HG02840 (cell line): ENCODE measurements at regions not wholly inside any gene's neighbourhood (a gene's known extent, or its start where the extent isn't known, plus 50 kb on each side); places are given as distances from the start of the nearest gene placed in this dataset.

ENCODE experiments used
- ATAC-seq: cut with Tn5 transposase; IDR thresholded peaks from one replicate; pipeline ENCODE4 v1.9.1; 2021; ENCODE audit warnings: mild to moderate bottlenecking, moderate library complexity, moderate number of reproducible peaks; ENCODE audit not compliant: unreplicated experiment, low FRiP score

DNA sequence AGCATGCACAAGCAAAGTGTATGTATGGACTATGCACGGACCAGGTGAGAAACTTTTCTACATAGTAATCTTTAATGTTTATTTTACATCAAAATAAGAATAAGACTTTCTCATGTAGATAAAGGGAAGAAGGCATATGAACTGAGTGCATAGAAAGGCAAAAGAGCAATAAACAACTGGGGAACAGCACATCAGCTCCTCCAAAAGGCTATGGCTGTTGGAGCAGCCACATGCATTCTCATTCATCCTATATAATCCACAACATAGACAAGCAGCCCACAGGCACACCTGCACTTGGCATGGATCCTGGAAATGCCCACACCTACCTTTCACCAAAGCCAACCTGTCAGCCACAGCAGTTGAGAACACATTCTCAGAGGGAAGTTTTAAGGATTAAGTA, 586.9 kb upstream of the INTU start:
- no peak for ATAC-seq

DNA sequence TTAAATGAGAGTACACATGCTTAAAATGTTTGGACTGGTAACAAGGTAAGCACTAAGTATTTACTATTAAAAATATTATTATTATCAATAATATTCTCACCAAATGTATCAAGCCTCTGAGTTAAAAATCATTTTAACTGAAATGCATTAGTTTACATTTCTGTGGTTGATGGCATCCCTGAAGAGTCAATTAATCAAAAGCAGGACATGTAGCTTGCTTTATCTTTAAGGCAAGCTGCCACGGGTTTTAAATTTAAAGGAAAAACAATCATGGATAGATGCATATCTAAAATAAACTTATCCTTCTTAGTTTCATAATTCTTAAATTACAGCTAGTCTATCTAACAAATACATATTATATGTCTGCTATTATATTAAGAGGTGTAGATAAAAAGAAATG, 584.8 kb upstream of the INTU start:
- no peak for ATAC-seq

DNA sequence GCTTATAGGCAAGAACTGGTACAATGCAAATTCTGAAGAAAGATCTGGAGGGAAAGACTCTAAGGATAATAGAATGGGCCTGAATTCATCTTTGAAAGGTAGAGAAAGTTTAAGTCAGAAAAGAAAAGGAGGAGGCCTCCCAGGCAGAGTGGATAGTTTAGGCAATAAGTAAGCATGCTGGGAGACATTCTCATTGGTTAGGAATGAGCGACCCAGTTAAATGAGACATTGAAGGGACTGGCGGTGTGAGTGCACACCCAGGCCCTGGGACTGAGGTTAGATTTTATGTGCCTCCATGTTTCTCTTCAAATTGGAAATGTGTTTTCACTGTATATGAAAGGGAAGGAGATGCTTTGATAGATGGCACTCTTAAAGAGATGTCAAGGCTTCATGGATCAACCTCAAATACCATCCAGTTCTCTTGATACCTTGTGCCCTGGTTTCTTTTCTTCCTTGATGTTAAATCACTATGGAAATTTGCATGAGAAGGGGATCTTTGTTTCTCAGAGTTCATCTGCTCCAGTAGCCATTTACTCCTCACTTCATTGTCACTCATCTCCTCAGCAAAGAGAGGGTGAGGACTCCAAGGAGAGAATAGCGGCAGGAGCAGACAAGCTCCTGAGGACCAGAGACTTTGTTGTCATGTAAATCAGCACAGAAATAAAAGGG, 584.2 kb upstream of the INTU start:
- ATAC-seq: no peak

- ATAC-seq: no peak
These were observed 583.2 kb upstream of the INTU start for GRCh38 chr4:127049526-127049925.

GRCh38 chr4:127052742-127053141, 580.0 kb upstream of the INTU start:
- no peak for ATAC-seq

DNA sequence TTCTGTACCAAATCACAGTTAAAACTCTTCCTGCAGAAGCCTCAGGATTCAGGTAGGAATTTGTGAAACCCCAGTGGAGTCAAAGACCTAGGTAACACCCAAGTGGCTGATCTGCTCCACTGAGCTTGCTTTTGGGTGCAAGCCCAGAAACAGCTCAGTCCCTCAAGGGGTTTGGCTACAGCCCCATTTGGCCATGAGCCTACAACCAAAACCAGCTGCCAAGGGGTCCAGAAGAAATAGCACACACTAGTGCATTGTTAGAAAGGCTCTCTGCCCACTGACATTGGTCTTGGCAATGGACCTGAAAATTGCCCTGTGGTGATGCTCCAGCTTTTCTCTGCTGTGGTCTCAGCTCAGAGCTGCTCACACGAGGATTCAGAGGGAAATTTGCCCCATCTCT, 577.4 kb upstream of the INTU start:
- ATAC-seq: no peak

GRCh38 chr4:127069675-127070074, 563.1 kb upstream of the INTU start:
- ATAC-seq: no peak

- ATAC-seq: no peak
These were observed 561.3 kb upstream of the INTU start for GRCh38 chr4:127071443-127071842.

- no peak for ATAC-seq
These were observed 552.6 kb upstream of the INTU start for GRCh38 chr4:127080141-127080540.

DNA sequence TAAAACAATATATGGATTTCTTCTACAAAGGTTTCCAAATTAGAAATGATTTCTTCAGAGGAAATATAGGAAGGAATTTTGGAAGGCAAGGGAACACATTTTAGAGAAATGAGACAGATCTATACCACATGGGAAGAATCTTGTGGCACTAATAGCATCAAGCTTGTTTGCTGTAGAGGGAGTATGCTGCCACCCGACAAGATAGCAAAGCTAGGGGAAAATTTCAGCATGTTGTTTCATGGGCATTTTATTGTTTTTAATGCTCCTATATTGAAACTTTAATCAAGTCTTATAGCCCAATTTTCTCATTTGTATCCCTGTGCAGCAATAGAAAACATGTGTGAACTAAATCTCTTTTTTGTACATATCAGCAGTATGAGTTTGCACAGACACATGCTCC, 551.7 kb upstream of the INTU start:
- no peak for ATAC-seq

- ATAC-seq: no peak
These were observed 549.8 kb upstream of the INTU start for GRCh38 chr4:127082986-127083385.

- no peak for ATAC-seq
These were observed 548.1 kb upstream of the INTU start for GRCh38 chr4:127084666-127085065.

DNA sequence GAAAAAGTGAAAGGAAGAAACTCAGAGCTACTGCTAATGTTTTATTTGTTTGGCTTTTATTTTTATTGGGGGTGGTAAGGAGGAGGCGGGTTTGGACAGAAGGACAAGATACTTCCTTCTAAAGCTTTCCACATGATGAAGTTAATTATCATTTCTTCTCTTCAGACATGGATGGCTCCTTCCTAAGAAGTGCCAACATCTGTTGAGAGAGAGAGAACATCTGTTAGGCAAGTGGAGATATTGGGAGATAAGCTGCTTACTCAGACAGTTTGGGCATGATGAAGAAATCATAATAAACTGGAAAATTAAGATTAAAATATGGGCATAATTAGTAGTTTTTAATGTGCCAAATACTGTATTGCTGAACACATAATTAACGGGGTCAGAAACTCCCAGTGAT, 535.7 kb upstream of the INTU start:
- no peak for ATAC-seq

DNA sequence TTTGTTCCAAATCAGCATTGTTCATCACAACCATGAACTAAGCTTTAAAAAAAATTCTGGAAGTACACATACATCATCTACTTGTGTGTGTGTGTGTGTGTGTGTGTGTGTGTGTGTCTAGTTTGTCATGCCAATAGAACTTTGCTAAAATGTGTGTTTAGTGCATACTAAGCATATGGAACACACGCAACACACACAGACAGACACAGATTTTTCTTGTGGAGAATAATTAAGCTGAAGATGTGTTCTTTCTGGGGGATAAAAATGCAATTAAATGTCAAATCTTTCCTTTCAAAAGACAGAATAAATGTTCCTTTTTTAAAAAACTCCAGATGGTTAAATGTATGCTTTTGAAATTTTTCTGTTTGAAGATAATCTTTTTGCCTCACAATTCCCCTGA, 530.4 kb upstream of the INTU start:
- ATAC-seq: no peak

DNA sequence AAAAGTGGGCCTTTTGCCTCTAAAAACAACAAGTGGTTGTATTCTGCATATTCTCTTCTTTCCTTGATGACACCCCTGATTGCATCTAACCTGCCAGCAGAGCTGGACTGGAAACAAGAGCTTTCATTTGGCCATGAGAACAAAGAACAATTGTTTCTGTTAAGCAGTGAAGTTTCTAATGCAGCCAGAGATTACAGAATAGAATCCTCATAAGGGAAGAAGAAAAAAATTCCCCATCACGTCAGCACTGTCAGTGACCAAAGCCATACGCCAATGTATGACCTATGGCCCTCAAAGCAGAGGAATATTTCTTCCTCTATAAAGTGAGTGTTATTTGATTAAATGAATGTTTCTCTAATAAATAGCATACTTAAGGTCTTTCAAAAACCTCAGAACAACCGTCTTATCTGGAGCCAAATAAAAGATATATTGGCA, 529.1 kb upstream of the INTU start:
- no peak for ATAC-seq

GRCh38 chr4:127113844-127114362, 518.9 kb upstream of the INTU start:
- no peak for ATAC-seq

DNA sequence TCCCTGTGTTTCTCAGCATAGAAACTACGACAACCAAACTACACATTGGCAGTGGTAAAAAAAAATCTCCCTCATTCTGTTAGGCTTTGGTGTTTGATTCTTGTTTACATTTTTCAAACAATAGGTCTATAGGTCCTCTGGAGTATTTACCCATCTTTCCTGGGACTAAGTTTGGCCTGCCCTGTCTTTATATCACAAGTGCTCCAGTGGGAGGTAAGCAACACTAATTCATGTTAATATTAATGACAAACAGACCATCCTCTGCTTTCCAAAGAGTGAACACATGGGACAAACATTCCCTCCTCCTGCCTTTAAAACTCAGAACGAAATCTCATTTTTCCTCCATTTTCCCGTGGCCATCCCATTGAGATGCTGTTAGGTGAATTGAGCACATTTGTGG, 514.1 kb upstream of the INTU start:
- no peak for ATAC-seq

GRCh38 chr4:127120441-127121090, 512.2 kb upstream of the INTU start:
- no peak for ATAC-seq

DNA sequence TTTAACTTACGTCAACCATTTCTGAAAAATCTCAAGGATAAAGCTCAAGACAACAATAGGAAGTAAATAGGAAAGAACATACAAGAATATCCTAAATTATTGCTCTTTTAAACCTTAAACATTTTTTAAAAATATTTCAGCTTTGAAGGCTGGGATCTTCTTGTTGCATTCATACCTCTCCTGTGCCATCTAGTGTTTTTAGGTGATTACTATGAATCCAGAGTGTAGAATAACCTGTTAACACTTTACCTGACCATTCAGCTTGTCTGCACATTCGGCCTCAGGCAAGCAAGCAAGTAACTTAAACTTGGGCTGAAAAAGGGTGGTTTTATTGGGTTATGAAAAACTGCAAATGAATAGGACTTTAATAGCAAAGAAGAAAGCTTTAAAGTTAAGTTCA, 507.8 kb upstream of the INTU start:
- ATAC-seq: no peak

GRCh38 chr4:127126718-127127117, 506.0 kb upstream of the INTU start:
- ATAC-seq: no peak

- no peak for ATAC-seq
These were observed 501.2 kb upstream of the INTU start for GRCh38 chr4:127131527-127131926.

- ATAC-seq: no peak
These were observed 498.3 kb upstream of the INTU start for GRCh38 chr4:127134490-127134889.
